GM18951 (cell line): ENCODE measurements at regions not wholly inside any gene's neighbourhood (a gene's known extent, or its start where the extent isn't known, plus 50 kb on each side); places are given as distances from the start of the nearest gene placed in this dataset.

Experiments
- POLR2A ChIP-seq: IDR thresholded peaks from 4 replicates; pipeline ENCODE4 v1.6.1; 2011; ENCODE audit warnings: mild to moderate bottlenecking; ENCODE audit not compliant: insufficient read length, insufficient read depth; ENCODE audit errors: extremely low read depth
- in situ Hi-C: fragments of 300-500 bp; cut with MboI; formaldehyde crosslinking; loops from one replicate; pipeline ENCODE4 v1.12.0; 2022; ENCODE audit warnings: low sequenced_read_pairs, mixed read lengths, inconsistent platforms; ENCODE audit not compliant: unreplicated experiment

DNA sequence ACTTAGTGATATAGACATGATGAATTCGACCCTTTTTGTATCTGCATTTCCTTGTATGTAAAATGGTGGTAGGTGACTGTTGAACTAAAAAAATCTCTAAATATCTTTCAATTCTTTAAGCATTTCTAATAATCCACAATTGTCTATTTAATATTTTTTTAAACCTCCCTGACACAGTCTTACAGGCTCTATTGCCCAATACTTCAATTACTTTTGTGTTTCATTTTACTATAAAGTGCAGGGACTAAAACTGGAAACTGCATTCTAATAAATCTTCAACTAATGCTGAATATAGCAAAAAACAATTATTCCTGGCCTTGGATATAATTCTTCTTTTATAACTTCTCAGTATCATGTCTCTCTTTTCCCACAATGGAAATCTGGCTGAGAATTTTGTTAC, 202.7 kb upstream of the PIK3R1 start:
- no peak for TF ChIP-seq POLR2A
- in situ Hi-C loops, result no loop called here

- no peak for TF ChIP-seq POLR2A
- in situ Hi-C loops, result no loop called here
These were observed 203.1 kb upstream of the PIK3R1 start for GRCh38 chr5:68012429-68012828.

DNA sequence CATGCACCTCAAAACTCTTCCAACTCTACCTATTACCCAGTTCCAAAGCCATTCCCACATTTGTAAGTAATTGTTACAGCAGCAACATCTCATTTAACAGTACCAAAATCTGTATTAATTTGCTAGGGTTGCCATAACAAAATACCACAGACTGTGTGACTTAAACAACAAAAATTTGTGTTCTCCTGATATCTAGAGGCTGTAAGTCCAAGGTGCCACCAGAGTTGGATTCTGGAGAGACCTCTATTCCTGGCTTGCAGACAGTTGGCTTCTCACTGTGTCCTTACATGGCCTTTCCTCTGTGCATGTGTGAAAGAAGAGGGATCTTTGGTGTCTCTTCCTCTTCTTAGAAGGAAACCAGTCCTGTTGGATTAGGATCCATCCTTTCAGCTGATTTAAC, 203.8 kb upstream of the PIK3R1 start:
- in situ Hi-C loops, result no loop called here
- TF ChIP-seq POLR2A, result no peak

DNA sequence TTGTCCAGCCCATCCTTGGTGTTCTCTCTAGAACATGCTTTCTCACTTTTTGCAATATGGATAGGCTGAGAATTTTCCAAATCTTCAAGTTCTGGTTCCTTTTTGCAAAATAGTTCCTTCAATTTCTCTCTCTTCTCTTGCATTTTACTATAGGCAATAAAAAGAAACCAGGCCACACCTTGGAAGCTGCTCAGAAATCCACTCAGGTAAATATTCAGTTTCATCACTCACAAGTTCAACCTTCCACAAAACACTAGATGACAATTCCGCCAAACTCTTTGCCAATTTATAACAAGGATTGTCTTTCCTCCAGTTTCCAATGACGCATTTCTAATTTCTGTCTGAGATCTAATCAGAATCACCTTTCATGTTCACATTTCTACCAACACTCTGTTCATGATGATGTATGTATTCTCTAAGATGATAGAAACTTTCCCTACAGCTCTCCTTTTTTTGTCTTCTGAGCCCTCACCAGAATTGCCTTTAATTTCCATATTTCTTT, 204.2 kb upstream of the PIK3R1 start:
- in situ Hi-C loops, result no loop called here
- no peak for TF ChIP-seq POLR2A

- TF ChIP-seq POLR2A, result no peak
- in situ Hi-C loops, result no loop called here
These were observed 204.8 kb upstream of the PIK3R1 start for GRCh38 chr5:68010740-68011139.

GRCh38 chr5:68007451-68007850, 208.1 kb upstream of the PIK3R1 start:
- in situ Hi-C loops, result no loop called here
- TF ChIP-seq POLR2A, result no peak

DNA sequence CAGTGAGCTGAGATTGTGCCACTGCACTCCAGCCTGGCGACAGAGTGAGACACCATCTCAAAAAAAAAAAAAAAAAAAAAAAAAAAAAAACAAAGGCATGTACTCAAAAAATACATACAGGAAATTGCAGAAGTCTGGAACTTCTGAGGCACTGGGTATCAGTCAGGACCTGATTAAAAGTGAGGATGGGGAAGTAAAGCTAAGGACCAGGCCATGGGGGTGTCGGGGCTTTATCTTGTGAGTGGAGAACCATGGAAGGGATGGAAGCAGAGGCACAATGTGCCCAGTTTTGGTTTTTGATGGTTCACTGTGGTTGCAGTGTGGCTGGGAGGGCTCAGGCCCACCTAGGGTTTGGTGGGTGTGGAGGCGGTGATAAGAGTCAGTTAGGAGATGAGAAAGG, 212.7 kb upstream of the PIK3R1 start:
- in situ Hi-C loops, result no loop called here
- no peak for TF ChIP-seq POLR2A

GRCh38 chr5:68000805-68001204, 214.8 kb upstream of the PIK3R1 start:
- TF ChIP-seq POLR2A, result no peak
- in situ Hi-C loops, result no loop called here

- in situ Hi-C loops, result no loop called here
- TF ChIP-seq POLR2A, result no peak
These were observed 216.2 kb upstream of the PIK3R1 start for GRCh38 chr5:67999391-67999790.

- in situ Hi-C loops, result no loop called here
- no peak for TF ChIP-seq POLR2A
These were observed 216.8 kb upstream of the PIK3R1 start for GRCh38 chr5:67998709-67999261.

DNA sequence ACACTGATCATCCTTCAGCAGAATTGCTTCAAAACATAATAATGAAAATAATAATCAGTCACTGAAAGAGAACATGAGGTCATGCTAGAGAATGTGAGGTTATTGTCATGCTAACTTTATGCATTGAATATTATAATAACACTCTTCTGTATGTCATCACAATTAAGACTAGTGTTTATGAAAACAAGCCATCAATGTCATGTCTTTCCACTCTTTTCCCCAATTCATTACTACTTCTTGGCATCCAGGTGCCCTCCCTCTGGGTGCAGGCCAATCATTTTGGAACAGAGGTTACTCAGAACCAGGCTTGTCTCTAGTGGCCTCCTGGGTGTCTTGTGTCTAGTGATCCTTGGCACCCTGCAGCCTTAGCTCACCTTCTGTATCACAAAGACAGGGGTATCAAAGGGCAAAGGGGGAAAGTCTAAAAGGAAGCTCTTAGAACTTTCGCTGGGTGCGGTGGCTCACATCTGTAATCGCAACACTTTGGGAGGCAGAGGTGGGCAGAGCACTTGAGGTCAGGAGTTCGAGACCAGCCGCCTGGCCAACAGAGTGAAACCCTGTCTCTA, 217.6 kb upstream of the PIK3R1 start:
- in situ Hi-C loops, result no loop called here
- no peak for TF ChIP-seq POLR2A

DNA sequence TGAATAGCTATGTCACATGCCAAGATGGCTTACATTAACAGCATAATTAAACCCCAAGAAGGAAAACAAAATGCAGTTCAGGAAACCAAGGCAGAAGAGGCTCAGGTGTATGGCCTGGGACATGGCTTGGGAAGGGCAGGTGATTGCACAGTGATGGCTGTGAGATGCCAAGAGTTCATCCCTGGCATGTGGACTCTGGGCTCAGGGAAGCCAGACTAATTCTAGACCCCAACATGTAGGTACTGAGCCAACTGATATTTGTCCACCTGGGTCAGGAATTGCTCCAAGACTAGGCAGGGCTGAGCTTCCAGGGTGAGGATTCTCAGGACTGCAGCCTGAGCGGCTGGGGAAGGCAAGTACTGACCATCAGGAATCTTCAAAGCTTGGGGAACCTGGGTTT, 218.4 kb upstream of the PIK3R1 start:
- in situ Hi-C loops, result no loop called here

GRCh38 chr5:67996596-67996995, 219.0 kb upstream of the PIK3R1 start:
- no peak for TF ChIP-seq POLR2A
- in situ Hi-C loops, result no loop called here

More for the DNA sequence above, 218.4 kb upstream of the PIK3R1 start:
- TF ChIP-seq POLR2A, result no peak

DNA sequence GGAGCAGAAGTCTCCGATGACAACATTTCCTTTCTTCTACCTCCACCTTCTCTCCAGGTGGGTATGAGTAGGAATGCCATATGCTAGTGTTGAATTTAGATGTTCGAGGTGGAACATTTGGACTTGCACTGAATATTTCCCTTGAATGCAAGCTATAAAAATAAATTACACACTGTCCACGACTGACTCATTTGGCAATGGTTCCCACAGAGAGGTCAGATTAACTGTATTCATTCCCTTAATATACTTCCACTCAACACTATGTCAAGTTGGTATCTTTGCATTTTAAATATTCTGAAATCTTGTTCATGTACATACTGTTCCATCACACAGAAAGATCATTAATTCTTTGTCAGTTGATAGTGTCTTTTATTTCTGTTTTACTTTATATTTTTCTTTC, 222.6 kb upstream of the PIK3R1 start:
- TF ChIP-seq POLR2A, result no peak
- in situ Hi-C loops, result no loop called here
